GM12873 (cell line): ENCODE measurements at regions not wholly inside any gene's neighbourhood (a gene's known extent, or its start where the extent isn't known, plus 50 kb on each side); places are given as distances from the start of the nearest gene placed in this dataset.

Experiments
- TF ChIP-seq, protein P1 (sequence below): IDR thresholded peaks from 2 replicates; pipeline ENCODE4 v1.5.1; 2012; ENCODE audit warnings: low read depth, mild to moderate bottlenecking, moderate library complexity, low read length, control low read depth; ENCODE audit not compliant: insufficient read depth; ENCODE audit errors: missing control alignments

DNA sequence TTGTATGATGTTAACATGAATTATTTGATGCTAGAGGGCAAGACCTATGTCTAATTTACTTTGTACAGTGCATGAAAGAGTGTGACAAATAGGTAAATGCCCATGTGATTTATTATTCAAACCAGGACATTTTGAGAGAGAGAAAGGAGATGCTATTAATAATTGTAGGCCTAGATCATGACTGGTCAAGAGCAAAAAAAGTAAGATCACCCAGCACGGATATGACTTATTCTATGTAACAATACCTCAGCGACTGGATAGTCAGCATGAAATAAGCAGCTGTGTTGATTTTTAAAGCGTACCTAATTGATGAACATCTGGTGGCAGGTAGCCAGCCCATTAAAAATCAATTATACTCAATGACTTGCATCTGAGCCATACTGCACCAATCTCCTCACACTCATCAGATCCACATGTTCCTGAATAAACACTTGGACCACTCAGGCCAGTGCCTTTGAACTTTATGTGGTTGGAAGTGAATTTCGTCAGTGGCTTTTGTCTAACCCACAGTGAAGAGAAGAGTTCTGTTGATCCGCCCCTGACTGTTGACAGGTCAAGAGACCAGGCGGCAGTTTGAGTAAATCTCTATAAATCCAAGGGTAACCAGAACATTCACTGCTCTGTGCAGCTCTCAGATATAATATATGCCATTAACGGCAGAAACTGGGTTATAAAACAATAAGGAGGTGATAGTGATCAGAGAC is 435.3 kb downstream of the MDFIC start:
- TF ChIP-seq, protein P1, sequence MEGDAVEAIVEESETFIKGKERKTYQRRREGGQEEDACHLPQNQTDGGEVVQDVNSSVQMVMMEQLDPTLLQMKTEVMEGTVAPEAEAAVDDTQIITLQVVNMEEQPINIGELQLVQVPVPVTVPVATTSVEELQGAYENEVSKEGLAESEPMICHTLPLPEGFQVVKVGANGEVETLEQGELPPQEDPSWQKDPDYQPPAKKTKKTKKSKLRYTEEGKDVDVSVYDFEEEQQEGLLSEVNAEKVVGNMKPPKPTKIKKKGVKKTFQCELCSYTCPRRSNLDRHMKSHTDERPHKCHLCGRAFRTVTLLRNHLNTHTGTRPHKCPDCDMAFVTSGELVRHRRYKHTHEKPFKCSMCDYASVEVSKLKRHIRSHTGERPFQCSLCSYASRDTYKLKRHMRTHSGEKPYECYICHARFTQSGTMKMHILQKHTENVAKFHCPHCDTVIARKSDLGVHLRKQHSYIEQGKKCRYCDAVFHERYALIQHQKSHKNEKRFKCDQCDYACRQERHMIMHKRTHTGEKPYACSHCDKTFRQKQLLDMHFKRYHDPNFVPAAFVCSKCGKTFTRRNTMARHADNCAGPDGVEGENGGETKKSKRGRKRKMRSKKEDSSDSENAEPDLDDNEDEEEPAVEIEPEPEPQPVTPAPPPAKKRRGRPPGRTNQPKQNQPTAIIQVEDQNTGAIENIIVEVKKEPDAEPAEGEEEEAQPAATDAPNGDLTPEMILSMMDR: no peak

DNA sequence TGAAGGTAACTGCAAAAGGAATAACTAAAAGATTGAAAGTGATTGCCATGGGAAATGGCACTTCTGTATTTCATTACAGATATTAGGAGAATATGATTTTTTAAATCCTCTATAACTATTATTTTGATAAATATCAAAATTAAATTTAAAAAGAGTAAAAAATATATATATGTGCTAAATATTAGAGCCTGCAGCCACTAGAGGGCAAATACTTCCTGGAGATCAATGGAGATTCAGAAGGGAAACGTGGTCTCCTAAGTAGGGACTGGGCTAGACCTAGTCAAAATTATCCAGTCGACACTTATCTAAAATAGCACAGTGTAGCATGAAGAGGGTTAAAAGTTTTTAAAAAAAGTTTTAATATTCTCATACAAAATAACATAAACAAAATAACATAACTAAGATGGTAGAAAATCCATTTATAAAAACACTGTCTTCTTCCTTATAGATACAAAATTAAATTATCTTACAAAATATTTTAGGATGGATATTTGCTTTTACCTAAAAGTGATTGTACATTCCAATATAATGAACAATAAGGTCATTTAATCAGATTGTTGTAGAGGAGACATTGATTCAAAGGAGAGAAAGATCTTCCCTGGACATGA is 434.3 kb downstream of the MDFIC start:
- TF ChIP-seq, protein P1: peak; percentile 41

DNA sequence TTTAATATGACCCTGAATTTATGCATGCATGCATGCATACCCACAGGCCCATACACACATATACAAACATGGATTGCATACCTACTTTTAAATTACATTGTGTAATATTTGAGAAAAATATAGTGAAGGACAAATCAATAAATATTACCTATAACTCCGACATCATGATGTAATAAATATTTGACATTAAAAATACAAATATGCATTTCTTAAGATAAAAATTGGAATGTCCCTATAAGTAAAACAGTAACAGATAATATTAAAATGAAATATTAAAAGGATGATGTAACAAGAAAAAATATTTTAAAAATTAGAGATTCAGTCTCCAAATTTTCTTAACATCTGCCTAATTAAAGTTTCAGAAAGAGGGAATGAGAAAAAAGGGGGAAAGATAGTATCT is 433.0 kb downstream of the MDFIC start:
- TF ChIP-seq, protein P1: no peak

DNA sequence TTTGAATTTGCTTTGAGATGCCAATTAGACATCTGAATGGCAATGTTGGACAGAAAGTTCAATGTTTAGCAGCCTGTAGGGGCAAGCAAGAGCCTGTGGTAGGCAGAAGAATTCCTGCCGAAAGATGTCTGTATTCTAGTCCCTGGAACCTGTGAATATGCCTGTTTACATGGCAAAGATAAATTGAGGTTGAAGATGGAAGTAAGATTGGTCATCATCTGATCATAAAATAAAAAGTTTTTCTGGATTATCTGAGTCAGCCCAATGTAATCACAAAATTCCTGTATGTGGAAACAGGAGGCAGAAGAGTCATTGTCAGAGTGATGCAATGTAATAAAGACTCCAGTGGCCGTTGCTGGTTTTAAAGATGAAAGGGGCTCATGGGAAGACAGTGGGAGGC is 430.5 kb downstream of the MDFIC start:
- TF ChIP-seq, protein P1: no peak

DNA sequence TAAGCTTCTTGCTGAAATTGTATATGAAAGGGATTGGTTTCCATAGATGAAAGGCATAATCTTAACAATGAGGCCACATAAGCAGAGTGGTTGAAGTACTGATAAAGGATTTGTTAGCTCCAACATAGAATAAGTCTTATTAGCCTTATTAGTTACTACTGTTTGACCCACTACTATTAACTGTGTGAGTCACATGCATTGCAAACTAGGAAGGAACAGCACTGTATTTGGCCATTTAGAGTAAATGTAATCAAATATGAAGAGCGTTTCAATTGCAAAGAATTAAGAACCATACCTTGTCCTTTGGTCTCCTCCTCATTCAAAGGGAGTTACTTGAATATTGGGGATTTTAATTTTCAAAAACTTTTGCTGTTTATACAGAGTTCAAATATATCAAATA is 428.9 kb downstream of the MDFIC start:
- TF ChIP-seq, protein P1: no peak

DNA sequence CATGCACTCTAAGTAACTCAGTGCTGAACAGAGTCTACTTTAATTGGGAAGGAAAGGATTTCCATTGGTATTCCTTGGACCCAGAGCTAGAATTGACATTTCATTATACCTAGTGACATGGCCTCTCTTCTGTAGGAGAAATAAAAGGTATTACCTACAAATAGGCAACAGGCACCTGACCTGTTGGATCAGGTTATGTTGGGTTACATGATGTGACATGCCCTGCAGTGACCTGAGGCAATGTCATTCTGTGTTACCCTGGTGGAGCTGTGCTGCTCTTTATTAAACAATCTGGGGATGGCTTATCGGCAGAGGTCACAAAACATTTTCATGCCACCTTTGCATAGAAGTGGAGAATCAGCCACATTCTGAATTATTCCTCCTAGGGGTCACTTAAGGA is 427.7 kb downstream of the MDFIC start:
- TF ChIP-seq, protein P1: no peak

DNA sequence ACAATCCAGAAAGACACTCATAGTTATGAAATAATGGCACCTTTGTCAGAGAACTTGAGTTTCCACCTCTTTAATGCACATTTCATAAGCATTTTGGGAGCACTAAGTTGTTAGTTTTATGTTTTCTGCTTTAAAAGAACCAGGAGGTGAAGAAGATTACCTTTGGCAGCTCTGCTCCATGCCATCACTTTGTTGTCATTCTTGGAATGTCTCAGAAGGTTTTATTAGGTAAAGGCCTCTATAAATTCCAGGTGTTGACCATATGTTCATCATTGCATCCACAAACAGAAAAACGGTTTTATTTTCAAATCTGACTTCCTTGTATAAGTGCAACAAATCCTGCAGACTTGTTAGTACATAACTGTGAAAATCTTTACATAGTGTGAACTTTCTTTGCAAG is 424.8 kb downstream of the MDFIC start:
- TF ChIP-seq, protein P1: no peak
